KBM-7 (cell line): ENCODE measurements at regions not wholly inside any gene's neighbourhood (a gene's known extent, or its start where the extent isn't known, plus 50 kb on each side); places are given as distances from the start of the nearest gene placed in this dataset.

ENCODE experiments used
- DNase-seq: peaks from one replicate; pipeline ENCODE4 v3.0.0-alpha.2; 2015
- in situ Hi-C: fragments of 300-500 bp; cut with MboI; formaldehyde crosslinking; loops from 2 replicates; pipeline ENCODE4 v1.14.3; 2020; ENCODE audit warnings: low sequenced_read_pairs, low pct_unique_long_range_greater_than_20kb, mixed read lengths

DNA sequence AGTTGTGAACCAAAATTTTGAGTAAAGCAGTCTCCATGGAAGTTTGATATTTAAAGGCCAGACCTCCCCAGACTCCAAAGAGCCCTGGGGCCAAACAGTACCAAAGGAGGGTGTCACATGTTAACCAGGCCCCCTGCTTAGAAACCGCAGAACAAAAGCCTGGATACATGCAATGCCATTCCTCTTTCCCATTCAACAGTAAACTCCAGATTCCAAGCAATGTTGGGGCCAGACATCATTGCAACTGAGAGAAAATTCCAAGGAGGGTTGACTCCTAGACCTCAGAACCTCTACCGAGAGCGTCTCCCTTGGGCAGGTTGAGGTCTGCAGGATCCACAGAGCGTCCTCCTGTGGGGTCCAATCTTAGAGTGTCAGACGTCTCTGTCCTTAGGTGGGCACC, 404.4 kb upstream of the SYT4 start:
- in situ Hi-C loops, result no loop called here
- DNase-seq, result no peak

DNA sequence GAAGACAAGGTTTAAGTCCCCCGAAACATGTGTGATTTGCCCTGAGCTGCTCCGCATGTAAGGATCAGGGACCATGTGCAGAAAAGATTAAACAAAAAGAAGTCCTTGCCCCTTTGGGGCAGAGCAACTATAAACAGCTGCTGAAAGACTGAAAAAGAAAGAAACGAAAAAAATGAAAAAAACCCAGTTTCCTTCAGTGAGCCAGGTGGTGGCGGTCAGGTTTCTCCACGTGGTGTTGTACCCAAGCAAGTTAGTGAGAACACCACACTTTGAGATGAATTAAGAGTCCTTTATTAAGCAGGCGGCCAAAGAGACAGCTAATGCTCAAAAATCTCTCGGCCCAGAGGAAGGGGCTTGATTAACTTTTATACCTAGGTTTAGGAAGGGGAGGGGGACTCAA, 404.9 kb upstream of the SYT4 start:
- no peak for DNase-seq
- in situ Hi-C loops, result no loop called here

DNA sequence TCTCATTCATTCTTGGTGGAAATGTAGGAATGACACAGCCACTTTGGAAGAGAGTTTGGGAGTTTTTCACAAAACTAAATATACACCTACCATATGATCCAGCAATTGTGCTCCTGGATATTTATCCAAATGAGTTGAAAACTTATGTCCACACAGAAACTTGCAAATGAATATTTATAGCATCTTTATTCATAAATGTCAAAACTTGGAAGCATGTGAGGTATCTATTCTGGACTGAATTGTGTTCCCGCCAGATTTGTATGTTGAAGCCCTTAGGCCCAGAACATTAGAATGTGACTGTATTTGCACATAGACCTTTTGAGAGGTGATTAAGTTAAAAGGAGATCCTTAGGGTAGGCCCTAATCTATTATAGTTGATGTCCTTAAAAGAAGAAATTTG, 409.4 kb upstream of the SYT4 start:
- in situ Hi-C loops, result no loop called here
- DNase-seq, result no peak

DNA sequence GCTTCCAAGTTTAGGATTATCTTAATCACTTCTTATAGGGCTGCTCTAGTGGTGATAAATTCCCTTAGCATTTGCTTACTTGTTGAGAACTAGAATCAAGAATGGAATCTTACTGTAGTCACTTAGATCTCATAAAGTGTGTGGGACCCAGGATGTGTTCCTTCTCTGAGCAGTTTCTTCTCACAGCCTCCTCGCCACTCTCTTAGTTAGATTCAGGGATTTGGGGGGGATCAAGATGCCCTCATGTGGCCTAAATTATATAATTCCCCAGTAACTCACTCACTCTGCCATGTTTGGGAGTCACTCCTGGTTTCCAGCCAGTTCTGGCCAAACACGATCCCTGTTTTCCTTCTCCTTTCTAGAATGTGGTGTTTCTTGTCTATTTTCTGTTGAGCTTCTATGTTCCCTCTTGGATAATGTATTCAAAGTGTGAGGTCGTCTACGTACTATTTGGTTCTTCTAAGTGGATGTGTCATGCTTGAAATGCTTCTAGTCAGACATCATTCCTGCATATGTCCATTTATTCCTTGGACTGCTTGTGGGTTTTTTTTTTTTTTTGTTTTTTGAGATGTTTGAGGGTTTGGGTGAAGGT, 414.9 kb upstream of the SYT4 start:
- in situ Hi-C loops, result no loop called here
- DNase-seq, result no peak

DNA sequence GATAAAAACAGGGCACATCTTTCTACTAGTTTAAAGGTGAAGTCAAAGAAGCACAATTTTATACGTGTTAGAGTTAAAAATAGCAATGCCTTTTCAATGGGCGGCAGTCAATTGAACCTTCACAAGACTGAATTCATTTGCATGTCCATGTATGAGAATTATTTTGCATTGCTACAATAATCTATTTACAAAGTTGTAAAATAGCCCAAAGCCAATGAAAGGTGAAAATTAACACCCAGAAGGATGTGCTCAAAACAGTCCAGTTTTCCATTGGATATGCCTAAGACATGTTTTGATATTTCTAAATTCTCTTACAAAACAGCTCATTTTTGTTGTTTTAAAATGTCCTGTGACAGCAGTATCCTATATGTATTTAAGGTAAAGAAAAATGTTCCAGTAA, 425.1 kb upstream of the SYT4 start:
- in situ Hi-C loops, result no loop called here
- DNase-seq, result no peak

DNA sequence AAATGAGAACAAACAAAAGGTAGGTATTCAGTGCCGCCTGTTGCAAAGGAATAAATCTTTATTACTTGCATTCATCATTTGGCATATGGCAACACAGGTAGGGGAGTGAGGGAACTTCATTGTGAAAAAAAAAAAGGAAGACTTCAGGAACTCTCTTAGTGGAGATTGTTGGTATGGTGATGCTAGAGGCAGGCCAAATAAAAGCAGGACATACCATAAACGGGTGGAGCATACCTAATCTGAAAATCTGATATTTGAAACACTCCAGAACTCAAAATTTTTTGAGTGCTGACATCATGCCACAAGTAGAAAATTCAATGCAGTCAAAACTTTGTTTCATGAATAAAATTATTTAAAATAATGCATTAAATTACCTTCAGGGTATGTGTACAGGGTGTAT, 425.8 kb upstream of the SYT4 start:
- in situ Hi-C loops, result no loop called here
- DNase-seq, result no peak

DNA sequence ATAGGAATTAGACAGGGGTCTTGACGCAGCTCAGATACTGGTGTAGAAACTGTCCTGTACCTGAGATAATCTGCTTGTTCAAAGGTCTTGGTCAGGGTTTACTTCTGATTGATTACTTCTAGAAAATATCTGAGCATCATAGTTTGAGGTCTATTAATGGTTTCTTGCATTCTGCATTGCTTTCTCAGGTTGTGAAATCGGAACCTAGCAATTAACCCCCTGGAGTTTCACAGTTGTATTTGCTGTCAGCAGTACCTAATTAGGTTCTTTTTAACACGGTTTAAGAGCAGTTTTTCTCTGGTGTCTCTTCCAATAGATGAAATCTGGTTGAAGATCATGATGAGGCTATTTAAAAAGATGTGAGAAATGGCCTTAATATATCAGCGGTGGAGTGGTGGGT, 428.6 kb upstream of the SYT4 start:
- no peak for DNase-seq
- in situ Hi-C loops, result no loop called here

DNA sequence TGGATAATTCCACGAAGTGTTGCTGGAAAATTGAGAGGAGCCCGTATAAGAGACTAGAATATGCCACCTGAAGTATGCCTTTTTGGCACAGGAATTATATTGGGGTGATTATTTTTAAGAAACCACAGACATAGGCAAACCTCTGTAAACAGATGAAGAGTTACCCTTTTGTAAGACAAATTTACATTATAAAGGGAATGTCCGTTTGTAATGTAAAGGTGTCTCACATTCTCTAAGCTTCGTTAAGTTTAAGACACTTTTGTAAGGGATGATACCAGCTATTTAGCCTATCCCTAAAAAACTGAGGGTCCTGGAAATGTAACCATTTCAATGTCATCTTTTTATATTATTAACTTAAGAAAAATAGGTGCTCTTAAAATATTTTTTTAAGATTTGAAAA, 432.8 kb upstream of the SYT4 start:
- in situ Hi-C loops, result no loop called here

DNA sequence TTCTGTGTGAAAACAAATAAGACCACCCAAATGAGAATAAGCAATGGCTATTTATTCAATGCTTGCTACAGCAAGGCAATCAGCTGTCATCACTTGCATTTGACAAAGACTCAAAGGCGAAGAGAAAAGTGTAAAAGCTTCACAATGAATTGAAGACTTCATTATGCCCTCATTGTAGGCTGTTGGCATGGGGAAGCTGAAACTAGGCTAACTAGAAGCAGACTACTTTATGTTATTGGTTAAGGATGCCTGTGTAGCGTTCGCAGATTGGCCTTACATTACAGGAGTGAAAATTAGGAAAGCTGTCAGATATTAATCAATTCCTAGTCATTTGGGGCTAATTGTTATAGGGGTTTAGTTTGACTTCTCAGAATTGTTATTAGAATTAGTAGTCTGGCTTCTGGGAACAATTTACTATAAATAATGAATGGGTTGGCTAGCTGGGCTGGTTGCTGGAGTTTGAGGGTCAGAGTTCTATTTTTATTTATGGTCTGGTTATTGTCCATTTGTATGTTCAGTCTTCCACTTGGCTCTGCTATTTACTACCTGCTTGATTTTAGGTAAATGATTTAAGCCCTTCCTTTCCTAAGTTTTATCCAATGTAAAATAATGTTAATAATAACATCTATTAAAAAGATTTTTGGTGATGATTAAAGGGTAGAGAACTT, 437.2 kb upstream of the SYT4 start:
- in situ Hi-C loops, result no loop called here
- no peak for DNase-seq

More for the DNA sequence above, 432.8 kb upstream of the SYT4 start:
- no peak for DNase-seq

DNA sequence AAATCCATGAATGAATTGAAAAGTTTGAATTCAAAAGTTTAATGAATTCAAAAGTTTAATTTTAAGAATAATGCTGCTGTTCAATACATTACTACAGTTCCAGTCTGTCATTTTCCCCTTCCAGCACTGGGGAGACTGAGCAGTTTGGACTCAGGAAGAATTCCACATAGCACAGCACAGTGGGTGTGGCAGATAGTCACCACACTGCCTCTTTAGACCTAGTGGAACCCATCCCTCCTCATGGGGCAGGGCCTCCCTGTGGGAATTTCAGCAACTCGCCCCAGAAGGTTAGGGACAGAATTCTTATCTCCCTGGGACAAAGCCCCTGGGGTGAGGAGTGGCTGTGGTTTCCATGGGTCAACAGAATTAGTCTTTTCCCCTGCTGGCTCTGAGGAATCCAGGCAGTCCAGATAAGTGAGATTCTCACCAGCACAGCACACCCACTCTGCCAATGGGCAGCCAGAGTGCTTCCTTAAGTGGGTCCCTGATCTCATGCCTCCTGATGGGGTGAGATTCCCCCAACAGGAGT, 442.0 kb upstream of the SYT4 start:
- in situ Hi-C loops, result no loop called here
- no peak for DNase-seq

DNA sequence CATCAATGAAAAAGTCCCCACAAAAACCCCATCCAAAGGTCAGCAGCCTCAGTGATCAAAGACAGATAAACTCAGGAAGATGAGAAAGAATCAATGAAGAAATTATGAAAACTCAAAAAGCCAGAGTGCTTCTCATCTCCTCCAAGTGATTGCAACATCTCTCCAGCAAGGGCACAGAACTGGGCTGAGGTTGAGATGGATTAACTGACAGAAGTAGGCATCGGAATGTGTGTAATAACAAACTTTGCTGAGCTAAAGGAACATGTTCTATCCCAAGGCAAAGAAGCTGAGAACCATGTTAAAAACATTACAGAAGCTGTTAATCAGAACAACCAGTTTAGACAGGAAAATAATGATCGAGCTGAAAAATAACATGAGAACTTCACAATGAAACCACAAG, 442.8 kb upstream of the SYT4 start:
- no peak for DNase-seq
- in situ Hi-C loops, result no loop called here

DNA sequence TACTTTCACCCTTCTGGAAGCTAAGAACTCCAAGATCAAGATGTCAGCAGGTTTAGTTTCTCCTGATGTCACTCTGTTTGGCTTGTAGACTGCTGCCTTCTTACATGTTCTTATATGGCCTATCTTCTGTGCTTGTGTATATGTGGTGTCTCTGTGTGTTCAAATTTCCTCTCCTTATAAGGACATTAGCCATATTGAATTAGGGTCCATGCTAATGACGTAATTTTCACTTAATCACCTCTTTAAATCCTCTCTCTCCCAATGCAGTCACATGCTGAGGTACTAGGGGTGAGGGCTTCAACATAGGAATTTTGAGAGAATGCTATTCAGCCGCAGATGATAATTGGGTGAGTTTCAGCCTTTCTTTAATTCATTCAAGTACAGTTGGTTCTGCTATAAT, 458.3 kb upstream of the SYT4 start:
- in situ Hi-C loops, result no loop called here
- no peak for DNase-seq

DNA sequence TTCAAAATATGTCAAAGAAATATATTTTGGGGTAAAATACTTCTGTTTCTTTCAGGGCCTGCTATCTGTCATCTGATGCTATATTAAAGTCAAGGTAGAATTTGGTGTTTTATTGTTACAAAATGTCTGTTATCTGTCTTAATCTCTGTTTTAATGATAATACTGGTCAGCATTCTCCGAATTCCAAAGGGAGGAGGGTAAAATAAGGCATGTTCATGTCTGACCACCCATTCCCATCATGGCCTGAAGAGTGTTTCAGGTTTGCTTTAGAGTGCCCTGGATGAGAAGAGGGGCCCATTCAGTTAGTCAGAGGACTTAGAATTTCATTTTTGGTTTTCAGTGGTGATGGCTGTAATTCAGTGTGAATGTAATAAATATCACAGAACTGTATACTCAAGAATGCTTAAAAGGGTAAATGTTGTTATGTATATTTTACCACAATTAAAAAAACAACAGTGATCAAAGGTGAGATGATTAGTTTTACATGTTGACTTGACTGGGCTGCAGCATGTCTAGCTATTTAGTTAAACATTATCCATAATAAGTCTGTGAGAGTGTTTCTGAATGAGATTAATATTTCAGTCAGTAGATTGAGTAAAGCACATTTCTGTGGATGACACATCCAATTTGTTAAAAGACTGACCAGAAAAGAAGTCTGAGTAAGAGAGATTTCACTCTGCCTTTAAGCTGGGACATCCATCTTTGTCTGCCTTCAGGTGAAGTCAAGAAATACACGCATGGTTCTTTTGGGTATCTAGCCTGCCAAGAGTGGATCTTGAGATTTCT, 467.9 kb upstream of the SYT4 start:
- DNase-seq, result no peak
- in situ Hi-C loops, result no loop called here

DNA sequence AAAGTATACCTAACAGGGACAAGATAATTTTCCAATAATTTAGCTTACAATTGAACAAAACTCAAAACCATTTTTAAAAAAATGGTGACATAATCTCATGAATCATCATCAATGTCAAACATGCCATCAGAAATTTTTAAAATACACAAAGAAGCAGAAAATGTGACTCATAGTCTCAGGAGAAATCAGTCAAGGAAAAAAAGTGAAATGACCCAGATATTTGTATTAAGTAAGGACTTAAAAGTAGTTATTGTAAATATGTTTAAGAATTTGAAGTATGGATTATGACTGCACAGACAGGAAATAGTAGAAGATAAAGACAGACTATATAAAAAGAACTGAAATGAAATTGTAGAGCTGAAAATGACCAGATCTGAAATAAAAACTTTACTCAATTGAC, 473.9 kb upstream of the SYT4 start:
- no peak for DNase-seq
- in situ Hi-C loops, result no loop called here

DNA sequence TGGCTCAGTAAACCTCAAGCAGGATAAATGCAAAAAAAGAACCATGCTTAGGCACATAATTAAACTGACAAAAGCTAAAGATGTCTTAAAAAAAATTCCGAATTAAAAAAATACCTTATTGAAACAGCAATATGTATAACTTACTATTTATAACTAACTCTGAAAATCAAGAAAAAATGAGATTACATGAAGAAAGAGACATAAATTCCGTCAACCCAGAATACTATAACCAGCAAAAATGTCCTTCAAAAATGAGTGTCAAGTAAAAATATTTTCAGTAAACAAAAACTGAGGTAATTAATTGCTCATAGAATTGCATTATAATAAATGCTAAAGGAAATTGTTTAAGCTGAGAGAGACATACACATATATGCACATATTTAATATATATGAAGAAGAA, 474.5 kb upstream of the SYT4 start:
- in situ Hi-C loops, result no loop called here
- DNase-seq, result no peak

DNA sequence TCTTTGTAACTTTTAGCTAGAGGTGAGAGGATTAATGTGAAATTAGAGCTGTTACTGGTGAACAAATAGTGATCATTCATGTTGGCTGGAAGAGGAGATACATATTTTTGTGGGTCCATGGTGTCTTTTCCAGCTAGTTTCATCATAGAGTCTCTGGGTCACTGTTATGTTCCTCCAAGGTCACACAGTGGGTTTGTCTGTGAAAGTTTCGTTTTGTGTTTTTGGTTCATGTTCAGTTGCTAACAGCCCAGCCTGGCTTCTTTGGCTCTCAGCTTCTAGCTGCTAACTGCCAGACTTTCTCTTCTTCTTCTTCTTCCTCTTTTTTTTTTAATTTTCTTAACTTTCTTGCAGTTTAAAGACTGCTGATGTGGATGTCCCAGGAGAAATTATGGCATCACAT, 480.0 kb upstream of the SYT4 start:
- in situ Hi-C loops, result no loop called here
- DNase-seq, result no peak

DNA sequence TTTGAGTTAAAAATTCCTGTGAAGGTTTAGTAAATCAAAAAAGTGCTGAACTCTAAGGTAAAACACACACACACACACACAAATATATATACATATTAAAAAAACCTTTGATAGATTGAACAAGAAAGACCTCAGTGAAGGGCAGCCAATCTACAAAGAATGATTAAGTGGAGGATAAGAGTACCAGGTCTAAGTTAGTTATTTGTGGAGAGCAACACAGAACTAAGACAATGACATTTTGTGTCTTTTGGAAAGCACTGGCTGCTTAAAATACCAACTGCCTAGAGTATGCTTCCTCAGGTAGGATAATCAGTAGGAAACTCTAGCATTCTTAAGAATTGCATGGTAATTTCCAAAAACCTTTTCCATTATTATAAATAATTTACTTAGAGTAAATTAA, 481.4 kb upstream of the SYT4 start:
- no peak for DNase-seq
- in situ Hi-C loops, result no loop called here

DNA sequence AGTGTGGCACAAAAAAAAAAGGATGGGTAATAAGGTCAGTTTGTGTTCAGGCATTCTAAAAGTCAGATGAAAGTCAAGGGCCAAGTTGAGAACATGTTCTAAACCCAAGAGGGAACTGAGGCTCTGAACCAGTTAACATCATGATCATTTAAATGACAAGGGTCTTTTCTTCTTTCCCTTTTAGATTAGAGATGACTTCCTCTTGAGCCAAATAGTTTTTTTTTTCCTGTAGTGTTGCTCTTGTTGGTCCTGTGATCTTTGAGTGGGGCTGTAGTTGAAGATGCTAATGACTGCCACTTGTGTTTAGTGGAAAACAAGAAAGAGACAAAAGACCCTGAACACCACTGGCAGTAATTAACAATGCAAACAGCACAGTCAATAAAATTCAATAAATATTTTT, 482.7 kb upstream of the SYT4 start:
- DNase-seq, result no peak
- in situ Hi-C loops, result no loop called here

DNA sequence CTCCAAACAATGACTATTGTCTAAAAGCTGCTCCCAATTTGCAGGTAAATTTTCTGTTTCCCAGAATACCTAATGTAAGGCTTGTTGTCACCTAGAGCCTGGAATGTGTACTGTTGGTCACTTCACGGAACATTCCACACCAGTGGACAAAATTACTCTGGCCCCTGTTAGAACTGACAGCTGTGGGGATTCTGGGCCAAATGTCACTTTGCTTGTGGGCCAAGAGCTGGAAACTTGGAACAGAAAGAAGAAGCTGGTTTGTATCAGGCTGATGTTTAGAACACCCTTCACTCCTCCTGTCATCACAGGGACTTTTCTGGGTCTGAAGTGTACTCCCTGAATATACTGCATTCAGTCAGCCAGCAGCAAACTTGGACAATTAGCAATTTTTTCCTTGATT, 495.6 kb upstream of the SYT4 start:
- no peak for DNase-seq
- in situ Hi-C loops, result no loop called here

DNA sequence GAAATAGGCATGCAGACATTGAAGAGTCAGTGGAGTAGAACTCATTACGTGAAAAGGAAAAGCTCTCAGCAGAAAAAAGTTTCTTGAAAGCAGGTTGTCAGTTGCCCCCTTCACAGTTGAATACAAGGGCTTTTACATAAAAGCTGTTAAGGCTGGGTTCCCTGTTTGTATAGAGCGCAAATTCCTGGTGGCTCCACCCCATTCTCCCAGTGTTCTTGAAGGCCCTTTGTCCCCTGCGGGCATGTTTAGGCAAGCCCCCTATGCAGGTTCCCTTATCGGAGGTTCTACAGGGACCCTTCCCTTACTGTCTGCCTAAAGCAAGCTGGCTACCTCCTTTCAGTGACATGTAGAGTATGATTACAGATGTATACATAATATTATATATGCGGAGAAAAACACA, 497.2 kb upstream of the SYT4 start:
- in situ Hi-C loops, result no loop called here
- DNase-seq, result no peak

DNA sequence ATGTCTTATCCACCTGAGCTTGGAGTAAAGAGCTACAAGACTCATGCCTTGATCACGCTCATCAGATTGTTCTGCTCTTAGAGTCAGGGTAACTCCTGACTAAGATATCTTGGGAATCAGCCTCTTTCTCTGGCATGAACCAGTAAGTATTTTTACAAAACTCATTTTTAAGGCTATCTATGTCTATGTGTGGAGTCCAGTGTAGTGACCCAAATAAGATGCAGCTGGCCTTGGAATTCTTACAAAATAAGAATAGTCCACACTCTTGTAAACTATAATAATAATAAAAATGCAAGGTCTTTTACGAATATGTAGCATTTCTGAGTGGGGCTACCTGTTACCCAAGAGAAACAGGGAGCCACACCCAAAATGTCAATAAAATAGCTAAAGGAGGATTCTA, 498.3 kb upstream of the SYT4 start:
- in situ Hi-C loops, result no loop called here
- no peak for DNase-seq
